ENCODE measurements at regions not wholly inside any gene's neighbourhood (a gene's known extent, or its start where the extent isn't known, plus 50 kb on each side); places are given as distances from the start of the nearest gene placed in this dataset.

DNA sequence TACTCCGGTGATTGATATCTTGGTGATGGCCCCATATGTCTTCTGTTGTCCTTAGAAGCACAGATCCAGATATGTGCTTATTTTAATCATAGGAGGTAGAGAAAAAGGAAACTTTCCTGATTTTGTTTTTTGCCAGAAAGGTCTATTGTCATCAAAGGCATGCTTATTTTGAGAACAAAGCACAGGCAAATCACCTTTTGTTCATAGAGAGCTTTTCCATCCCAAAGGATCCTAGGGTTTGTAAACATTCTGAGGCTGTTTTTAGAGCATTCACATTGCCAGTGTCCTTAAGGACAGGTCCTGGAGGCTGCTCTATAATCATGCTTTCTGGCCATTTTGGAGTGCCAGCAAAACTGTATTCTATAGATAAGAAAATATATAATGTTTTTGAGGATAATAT lies 148.5 kb upstream of the SEL1L start:
- no peak overlapping the region for H3K27ac Mint-ChIP-seq
- ATAC-seq (replicated peaks), result no peak
- no peak overlapping the region for H3K4me3 Mint-ChIP-seq
- H3K36me3 Mint-ChIP-seq (ENCODE audit: low read depth), result no peaks in the 10 kb centered on the region
- no peaks in the 10 kb centered on the region for H3K4me1 Mint-ChIP-seq
- H3K9me3 Mint-ChIP-seq, result peaks cover 5% of the 10 kb centered on the region
- H3K27me3 Mint-ChIP-seq, result peaks cover 4% of the 10 kb centered on the region

DNA sequence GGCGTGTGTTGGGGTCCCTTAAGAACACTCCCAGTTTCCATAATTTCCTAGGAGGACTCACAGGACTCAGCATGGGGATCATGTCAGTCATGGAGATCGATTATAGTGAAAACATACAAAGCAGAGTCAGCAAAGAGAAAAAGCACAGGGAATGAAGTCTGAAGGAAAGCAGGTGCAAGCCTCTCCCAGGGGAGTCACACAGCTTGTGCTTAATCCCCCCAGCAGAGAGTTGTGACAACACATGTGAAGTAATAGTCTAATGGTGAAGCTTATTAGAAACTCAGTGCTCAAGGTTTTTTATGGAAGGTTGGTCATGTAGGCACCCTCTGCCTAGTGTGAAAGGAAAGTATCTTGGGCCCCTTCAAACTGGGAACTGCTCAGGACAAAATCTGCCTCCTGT lies 149.0 kb upstream of the SEL1L start:
- Mint-ChIP-seq H3K4me3 (no peak overlapping the region), H3K27me3 (peaks cover 4% of the 10 kb centered on the region), H3K36me3 (ENCODE audit: low read depth) (no peaks in the 10 kb centered on the region), H3K9me3 (peaks cover 5% of the 10 kb centered on the region), H3K27ac (no peak overlapping the region), H3K4me1 (no peaks in the 10 kb centered on the region)
- ATAC-seq (replicated peaks), result no peak

DNA sequence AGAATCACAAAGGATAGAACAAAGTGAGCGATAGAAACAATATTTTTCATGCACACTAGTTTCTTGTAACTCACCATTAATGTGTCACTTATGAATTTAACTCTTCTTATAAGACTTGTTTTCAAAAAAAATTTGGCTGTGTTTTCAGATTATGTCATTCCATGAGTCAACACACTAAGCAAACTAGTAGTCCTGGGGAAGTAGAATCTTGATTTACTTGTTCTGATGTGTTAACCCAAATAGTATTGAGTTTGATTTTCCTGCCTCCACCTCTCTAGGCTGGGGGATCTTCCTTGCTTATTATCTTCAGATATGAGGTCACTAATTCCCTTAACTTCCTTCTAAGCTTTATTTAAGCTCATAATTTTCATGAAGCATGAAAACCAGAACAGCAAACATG lies 151.0 kb upstream of the SEL1L start:
- no peak for ATAC-seq (replicated peaks)

DNA sequence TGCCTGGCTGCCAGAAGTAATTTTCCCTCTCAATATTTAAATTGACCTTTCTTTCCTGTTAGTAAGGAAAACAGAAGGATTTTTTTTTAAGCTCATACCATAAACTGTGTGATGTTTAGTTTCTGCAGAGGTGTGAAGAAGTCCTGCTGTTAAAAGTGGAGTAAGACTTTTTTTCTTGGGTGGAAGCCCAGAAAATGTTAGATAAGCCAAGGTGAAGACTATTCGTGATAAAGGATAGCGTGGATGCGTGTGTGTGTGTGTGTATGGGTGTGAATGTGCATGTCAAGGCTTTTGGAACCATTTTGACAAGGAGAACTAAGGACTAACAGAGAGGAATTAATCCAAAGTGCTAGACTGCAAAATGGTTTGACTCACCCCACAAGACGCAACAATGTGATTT lies 152.9 kb upstream of the SEL1L start:
- Mint-ChIP-seq H3K27me3 (no peaks in the 10 kb centered on the region), H3K4me3 (no peak overlapping the region), H3K4me1 (no peaks in the 10 kb centered on the region), H3K36me3 (ENCODE audit: low read depth) (no peaks in the 10 kb centered on the region), H3K27ac (no peak overlapping the region), H3K9me3 (peaks cover 9% of the 10 kb centered on the region)
- no peak for ATAC-seq (replicated peaks)

More for the DNA sequence above, 151.0 kb upstream of the SEL1L start:
- peaks cover 9% of the 10 kb centered on the region for H3K9me3 Mint-ChIP-seq
- no peak overlapping the region for H3K27ac Mint-ChIP-seq
- no peaks in the 10 kb centered on the region for H3K36me3 Mint-ChIP-seq (ENCODE audit: low read depth)
- H3K4me3 Mint-ChIP-seq, result no peak overlapping the region
- peaks cover 4% of the 10 kb centered on the region for H3K27me3 Mint-ChIP-seq
- no peaks in the 10 kb centered on the region for H3K4me1 Mint-ChIP-seq

DNA sequence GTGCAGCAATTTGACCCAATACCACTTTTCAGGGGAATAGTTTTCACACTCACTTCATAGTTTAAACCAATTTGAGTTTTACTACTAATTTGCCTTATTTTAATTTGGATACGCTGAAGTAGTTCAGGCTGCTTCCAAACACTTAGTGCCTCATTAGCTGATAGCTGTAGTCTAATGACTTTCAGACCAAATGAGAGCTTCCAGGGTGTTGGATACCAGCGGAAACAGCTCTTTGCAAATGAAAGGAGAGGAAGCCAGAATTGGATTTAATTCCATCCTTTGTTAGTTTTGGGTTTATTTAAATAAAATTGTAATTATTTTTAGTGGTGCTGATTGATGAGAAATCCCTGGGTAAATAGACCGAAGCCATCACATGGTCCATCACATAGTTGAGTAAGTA lies 158.3 kb upstream of the SEL1L start:
- peaks cover 4% of the 10 kb centered on the region for H3K9me3 Mint-ChIP-seq
- H3K36me3 Mint-ChIP-seq (ENCODE audit: low read depth), result no peaks in the 10 kb centered on the region
- H3K27ac Mint-ChIP-seq, result no peak overlapping the region
- no peaks in the 10 kb centered on the region for H3K4me1 Mint-ChIP-seq
- ATAC-seq (replicated peaks), result no peak
- H3K27me3 Mint-ChIP-seq, result no peaks in the 10 kb centered on the region
- no peak overlapping the region for H3K4me3 Mint-ChIP-seq

DNA sequence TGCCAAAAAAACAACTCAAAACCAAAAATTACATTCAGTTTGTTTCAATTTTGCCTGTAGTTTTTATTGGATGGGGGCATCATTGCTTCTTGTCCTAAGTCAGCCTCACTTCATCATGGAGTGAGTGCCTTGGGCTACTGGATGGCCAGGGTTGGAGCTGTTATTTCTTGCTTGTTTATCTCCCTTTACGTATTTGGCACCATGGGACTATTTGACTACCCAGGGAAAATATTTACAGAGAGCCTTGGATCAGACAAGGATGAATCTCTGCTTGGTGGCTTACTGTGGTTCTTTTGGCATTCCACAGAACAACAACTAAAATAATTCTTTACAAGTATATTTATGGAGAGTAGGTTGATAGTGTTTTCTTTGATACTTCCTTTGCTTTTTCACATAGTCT lies 160.8 kb upstream of the SEL1L start:
- ATAC-seq (replicated peaks), result no peak
- H3K27ac Mint-ChIP-seq, result no peak overlapping the region
- H3K36me3 Mint-ChIP-seq (ENCODE audit: low read depth), result no peaks in the 10 kb centered on the region
- no peaks in the 10 kb centered on the region for H3K27me3 Mint-ChIP-seq
- H3K9me3 Mint-ChIP-seq, result peaks cover 2% of the 10 kb centered on the region
- H3K4me1 Mint-ChIP-seq, result no peaks in the 10 kb centered on the region
- H3K4me3 Mint-ChIP-seq, result no peak overlapping the region

DNA sequence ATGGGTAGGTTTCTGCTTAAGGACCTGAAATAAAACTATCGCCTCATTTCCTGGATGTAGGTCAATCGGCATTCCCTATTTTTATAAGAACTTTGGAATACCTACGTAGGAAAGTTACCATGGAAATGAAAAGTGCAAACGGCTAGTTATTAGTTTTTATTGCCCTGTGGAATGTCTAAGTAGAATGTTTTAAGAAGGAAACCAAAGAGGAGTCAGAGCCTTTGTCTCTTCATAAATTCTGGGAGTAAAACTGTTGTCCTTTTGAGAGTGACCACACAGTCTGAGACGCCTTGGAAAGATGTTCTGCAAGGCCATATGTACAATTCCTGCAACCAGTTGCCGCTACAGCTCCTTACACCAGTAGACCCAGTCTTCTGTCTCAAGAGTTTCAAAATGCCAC lies 176.0 kb upstream of the SEL1L start:
- Mint-ChIP-seq H3K4me3 (no peak overlapping the region), H3K36me3 (ENCODE audit: low read depth) (no peaks in the 10 kb centered on the region), H3K27ac (no peak overlapping the region), H3K27me3 (peaks cover 8% of the 10 kb centered on the region), H3K4me1 (no peaks in the 10 kb centered on the region), H3K9me3 (peaks cover 11% of the 10 kb centered on the region)
- no peak for ATAC-seq (replicated peaks)

DNA sequence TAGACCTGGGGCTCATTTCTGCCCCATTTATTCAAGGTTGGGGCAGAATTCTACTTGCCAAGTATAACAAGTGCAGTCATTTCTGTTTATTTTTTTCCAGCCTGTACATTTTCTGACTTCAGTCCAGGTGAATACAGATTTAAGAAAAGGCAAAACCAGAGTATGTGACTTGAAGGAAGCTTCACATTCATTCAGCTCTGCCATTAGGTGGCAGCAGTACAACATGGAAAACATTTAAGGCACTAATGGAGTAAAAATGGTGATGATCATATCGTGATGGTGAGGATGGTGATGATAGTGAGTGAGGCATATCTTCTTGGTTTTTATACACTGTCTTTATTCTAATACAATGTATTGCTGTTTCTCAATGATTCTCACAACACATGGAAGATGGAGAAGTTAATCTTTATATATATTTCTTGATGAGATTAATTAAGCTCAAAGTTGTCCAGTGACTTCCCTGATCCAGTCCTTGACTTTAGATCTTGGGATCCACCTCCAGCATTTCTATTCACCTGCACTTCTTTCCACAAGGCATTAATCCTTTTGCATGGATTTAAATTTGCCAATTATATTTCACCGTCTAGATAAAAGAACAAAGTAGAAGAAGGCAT lies 176.7 kb upstream of the SEL1L start:
- Mint-ChIP-seq H3K9me3 (peaks cover 11% of the 10 kb centered on the region), H3K27ac (no peak overlapping the region), H3K36me3 (ENCODE audit: low read depth) (no peaks in the 10 kb centered on the region), H3K27me3 (peaks cover 12% of the 10 kb centered on the region), H3K4me3 (no peak overlapping the region), H3K4me1 (no peaks in the 10 kb centered on the region)
- no peak for ATAC-seq (replicated peaks)

DNA sequence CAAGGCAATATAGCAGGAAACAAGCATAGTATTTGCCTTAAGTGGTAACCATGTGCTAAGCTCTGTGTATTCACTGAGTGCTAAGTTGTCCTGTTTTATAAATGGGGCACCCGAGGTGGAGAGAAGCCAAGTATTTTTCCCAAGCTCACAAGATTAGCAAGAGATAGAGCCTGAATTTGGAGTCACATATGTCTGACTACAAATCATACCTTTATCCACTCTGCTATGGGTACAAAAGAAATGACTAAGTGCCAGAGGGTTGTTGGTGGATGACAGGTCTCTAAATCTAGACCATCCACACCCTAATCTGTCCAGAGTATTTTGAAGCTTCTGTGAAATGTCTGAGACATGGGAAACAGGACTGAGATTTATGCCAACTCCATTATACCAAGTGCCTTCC lies 182.1 kb upstream of the SEL1L start:
- Mint-ChIP-seq H3K4me1 (no peaks in the 10 kb centered on the region), H3K27ac (no peak overlapping the region), H3K4me3 (no peak overlapping the region), H3K9me3 (peaks cover 11% of the 10 kb centered on the region), H3K36me3 (ENCODE audit: low read depth) (no peaks in the 10 kb centered on the region), H3K27me3 (peaks cover 10% of the 10 kb centered on the region)
- no peak for ATAC-seq (replicated peaks)

DNA sequence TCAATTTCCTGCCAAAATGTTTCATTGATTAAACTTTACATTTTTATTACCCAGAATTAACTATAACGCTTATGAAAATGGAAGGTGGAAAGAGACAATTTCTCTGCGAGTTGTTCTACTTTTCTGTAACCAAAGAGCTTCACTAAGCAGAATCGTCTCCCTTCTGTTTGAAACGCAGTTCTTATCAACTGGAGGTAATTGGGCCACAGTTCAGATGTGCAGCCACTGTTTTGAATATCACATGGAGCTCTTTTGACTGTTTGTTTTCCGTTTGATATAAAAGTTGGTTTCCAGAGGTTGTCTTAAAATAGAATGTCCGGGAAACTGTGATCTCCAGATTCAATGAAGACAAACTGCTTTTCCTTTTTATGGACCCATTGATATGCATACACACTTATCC lies 183.3 kb upstream of the SEL1L start:
- Mint-ChIP-seq H3K27ac (no peak overlapping the region), H3K27me3 (peaks cover 10% of the 10 kb centered on the region), H3K9me3 (peaks cover 8% of the 10 kb centered on the region), H3K4me3 (no peak overlapping the region), H3K4me1 (no peaks in the 10 kb centered on the region), H3K36me3 (ENCODE audit: low read depth) (no peaks in the 10 kb centered on the region)
- no peak for ATAC-seq (replicated peaks)

DNA sequence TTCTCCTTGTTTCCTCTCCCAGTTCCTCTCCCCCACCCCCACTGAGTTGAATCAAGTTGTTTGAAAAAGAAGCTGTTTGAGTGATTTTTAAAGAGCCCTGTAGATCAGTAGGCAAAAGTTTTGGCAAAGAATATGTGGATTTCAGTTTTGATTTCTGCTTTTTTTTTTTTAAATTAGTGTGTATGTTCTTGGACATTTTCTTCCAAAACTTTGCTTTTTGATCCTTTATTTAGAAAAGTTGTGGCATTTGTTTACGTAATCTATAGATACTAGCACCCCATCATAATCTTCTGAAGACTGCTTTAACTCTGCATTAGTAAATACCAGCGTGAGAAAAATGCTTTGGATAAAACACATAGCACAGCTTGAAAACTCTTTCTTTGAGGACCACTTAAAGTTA lies 190.3 kb upstream of the SEL1L start:
- Mint-ChIP-seq H3K27ac (no peak overlapping the region), H3K9me3 (no peaks in the 10 kb centered on the region), H3K36me3 (ENCODE audit: low read depth) (no peaks in the 10 kb centered on the region), H3K4me3 (no peak overlapping the region), H3K27me3 (no peaks in the 10 kb centered on the region), H3K4me1 (no peaks in the 10 kb centered on the region)
- ATAC-seq (replicated peaks), result no peak

DNA sequence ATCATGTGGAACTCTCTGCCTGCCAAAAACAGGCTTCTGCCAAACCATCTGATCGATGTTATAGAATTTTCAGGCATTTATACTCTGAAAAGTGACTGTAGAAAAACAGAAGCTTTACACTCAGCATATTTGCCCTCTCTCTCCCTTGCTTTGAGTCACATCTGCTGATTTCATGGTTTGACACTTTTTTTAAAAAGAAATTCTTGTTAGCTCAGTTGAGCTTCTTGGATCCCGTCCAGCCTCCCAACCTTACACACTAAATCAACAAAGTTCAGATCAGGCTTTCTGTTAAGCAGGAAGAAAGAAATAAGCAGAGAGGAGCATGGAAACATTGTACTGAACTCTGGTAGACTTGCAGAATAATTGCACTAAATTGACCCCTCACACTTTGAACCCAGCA lies 193.6 kb upstream of the SEL1L start:
- no peaks in the 10 kb centered on the region for H3K4me1 Mint-ChIP-seq
- H3K36me3 Mint-ChIP-seq (ENCODE audit: low read depth), result no peaks in the 10 kb centered on the region
- H3K27ac Mint-ChIP-seq, result no peak overlapping the region
- H3K9me3 Mint-ChIP-seq, result no peaks in the 10 kb centered on the region
- H3K27me3 Mint-ChIP-seq, result no peaks in the 10 kb centered on the region
- no peak overlapping the region for H3K4me3 Mint-ChIP-seq
- ATAC-seq (replicated peaks), result no peak

DNA sequence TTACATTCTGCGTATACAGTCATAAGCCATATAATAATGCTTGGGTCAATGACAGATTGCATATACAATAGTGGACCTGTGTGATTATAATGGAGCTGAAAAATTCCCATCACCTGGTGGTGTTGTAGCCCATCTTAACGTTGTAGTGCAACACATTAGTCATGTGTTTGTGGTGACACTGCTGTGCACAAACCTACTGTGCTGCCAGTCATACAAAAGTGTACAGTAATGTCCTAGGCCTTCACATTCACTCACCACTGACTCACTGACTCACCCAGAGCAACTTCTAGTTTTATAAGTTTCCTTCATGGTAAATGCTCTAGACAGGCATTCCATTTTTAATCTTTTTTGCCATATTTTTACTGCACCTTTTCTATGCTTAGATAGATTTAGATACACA lies 194.8 kb upstream of the SEL1L start:
- ATAC-seq (replicated peaks), result no peak
- H3K4me3 Mint-ChIP-seq, result no peak overlapping the region
- H3K9me3 Mint-ChIP-seq, result no peaks in the 10 kb centered on the region
- H3K27ac Mint-ChIP-seq, result no peak overlapping the region
- no peaks in the 10 kb centered on the region for H3K27me3 Mint-ChIP-seq
- H3K36me3 Mint-ChIP-seq (ENCODE audit: low read depth), result no peaks in the 10 kb centered on the region
- H3K4me1 Mint-ChIP-seq, result no peaks in the 10 kb centered on the region

DNA sequence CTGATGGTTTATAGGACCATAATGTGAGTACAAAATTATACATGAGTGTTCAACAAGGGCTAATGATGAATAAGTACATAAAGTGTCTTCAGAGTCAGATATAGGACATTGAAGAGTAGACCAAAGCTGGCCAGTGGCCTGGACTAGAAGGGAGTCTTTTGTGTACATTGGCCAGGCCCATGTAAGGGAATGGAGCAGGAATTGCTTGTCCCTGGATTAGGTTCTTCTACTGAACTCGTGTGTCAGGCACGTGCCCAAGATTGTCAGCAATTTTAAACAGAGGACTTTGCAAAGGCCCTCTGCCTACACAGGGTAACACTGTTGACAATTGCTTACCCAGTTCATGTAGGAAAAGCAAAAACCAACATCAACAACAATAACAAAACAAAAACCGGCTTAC lies 196.0 kb upstream of the SEL1L start:
- no peaks in the 10 kb centered on the region for H3K27me3 Mint-ChIP-seq

DNA sequence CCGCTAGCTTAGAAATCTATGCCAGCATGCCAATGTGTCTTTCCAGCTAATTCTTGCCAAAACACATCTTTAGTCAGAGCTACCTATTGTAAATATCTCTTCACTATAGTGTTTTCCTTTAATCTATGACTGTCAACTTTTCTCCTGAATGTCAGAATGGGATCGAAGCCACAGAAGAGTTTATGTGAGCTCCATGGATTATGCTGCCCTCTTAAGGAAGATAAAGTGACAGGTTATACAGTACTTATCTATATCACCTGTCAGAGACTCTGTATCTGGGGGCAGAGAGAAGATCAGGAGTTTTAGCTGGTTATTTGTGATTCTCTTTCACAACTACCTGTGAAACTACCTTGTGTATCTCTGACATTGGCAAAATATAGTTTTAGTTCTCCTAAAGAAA lies 204.3 kb upstream of the SEL1L start:
- H3K9me3 Mint-ChIP-seq, result peaks cover 5% of the 10 kb centered on the region
- H3K4me1 Mint-ChIP-seq, result no peaks in the 10 kb centered on the region
- no peak overlapping the region for H3K4me3 Mint-ChIP-seq
- H3K36me3 Mint-ChIP-seq (ENCODE audit: low read depth), result no peaks in the 10 kb centered on the region
- H3K27me3 Mint-ChIP-seq, result peaks cover 3% of the 10 kb centered on the region
- no peak for ATAC-seq (replicated peaks)
- no peak overlapping the region for H3K27ac Mint-ChIP-seq

More for the DNA sequence above, 196.0 kb upstream of the SEL1L start:
- H3K4me3 Mint-ChIP-seq, result no peak overlapping the region
- no peaks in the 10 kb centered on the region for H3K36me3 Mint-ChIP-seq (ENCODE audit: low read depth)
- H3K27ac Mint-ChIP-seq, result no peak overlapping the region
- ATAC-seq (replicated peaks), result no peak
- H3K4me1 Mint-ChIP-seq, result no peaks in the 10 kb centered on the region
- H3K9me3 Mint-ChIP-seq, result no peaks in the 10 kb centered on the region
